Choroid plexus epithelial cell (primary cell): ENCODE measurements at regions not wholly inside any gene's neighbourhood (a gene's known extent, or its start where the extent isn't known, plus 50 kb on each side); places are given as distances from the start of the nearest gene placed in this dataset.

ENCODE experiments used
- DNase-seq: peaks from one replicate; pipeline ENCODE4 v3.0.0-alpha.2; 2010; ENCODE audit warnings: low read depth
- H3K4me3 ChIP-seq: 2 replicates; pipeline ENCODE4 v1.5.1; 2011; ENCODE audit warnings: low read depth, mild to moderate bottlenecking, control low read depth, low read length, moderate library complexity
- CTCF ChIP-seq: conservative IDR thresholded peaks from 2 replicates; pipeline ENCODE4 v1.5.1; 2011; ENCODE audit warnings: low read depth, mild to moderate bottlenecking, control low read depth, inconsistent platforms, low read length, moderate library complexity

DNA sequence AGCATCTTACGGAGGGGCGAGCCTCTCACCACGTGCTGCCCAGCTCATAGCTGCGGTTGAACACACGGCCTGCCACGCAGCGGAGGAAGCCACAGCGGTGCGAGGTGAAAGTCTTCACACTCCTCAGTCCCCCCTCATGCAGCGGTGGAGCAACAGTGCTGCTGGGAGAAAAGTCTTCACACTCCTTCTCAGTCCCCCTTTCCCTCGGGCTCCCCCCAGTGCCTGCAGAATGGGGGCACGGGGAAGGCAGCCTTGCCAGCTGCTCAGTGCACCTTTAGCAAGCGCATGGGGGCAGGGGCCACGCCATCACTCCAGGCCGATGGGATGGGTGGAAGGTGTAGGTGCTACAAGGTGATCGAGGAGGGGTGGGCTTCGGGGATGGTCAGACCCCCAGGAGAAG lies 206.3 kb upstream of the TCERG1L start:
- no peak for TF ChIP-seq CTCF
- no peak overlapping the region for H3K4me3 ChIP-seq
- DNase-seq = no peak

GRCh38 chr10:131519723-131520605 lies 208.4 kb upstream of the TCERG1L start:
- DNase-seq = no peak
- TF ChIP-seq CTCF = no peak
- H3K4me3 ChIP-seq = no peak overlapping the region

GRCh38 chr10:131531265-131532190 lies 220.0 kb upstream of the TCERG1L start:
- no peak for TF ChIP-seq CTCF
- H3K4me3 ChIP-seq = no peak overlapping the region
- DNase-seq = no peak

DNA sequence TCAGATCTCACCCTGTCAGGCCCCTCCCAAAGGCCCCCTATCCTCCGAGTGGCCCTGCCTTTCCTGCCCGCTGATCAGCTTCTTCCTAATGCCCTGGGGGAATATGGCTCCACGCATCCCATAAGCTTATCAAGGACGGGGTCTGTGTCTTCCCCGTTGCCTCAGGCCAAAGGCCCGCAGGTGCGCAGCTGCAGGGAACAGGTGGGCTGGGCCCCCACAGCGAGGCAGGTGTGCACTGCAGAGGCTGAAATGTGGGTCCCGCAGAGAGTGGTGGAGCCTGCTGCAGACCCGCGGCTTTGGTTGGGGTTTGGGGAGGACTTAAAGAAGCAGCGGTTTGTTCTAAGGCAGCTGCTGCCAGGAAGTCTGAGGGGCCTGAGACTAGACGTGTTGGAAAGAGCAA lies 220.8 kb upstream of the TCERG1L start:
- no peak for TF ChIP-seq CTCF
- H3K4me3 ChIP-seq = no peak overlapping the region
- DNase-seq = no peak

DNA sequence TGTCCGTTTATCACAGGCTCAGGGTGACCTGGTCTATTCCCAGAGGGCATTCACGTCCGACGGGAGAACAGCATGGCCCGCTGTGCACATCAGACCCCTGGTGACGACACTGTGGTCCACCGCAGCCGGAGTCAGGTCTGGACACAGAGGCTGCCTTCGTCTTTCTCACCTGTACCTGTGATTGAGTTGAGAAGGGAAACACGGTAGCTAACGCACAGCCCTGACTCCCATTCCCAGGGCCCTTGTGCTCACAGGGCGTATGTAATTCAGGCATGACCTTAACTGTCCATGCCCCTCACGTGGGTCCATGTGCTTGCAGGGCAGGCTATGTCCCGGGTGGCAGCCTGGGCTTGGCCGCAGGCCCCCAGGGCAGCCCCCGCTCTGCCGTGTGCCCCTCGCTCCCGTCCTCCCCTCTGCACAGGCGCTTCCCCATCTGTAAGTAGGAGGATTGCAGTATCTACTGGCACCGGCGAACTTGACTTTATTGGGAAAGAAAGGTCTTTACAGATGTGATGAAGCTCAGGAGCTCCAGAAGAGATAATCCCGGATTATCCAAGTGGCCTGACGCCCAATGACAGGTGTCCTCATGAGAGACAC lies 221.3 kb upstream of the TCERG1L start:
- DNase-seq = no peak
- H3K4me3 ChIP-seq = no peak overlapping the region
- TF ChIP-seq CTCF = no peak

DNA sequence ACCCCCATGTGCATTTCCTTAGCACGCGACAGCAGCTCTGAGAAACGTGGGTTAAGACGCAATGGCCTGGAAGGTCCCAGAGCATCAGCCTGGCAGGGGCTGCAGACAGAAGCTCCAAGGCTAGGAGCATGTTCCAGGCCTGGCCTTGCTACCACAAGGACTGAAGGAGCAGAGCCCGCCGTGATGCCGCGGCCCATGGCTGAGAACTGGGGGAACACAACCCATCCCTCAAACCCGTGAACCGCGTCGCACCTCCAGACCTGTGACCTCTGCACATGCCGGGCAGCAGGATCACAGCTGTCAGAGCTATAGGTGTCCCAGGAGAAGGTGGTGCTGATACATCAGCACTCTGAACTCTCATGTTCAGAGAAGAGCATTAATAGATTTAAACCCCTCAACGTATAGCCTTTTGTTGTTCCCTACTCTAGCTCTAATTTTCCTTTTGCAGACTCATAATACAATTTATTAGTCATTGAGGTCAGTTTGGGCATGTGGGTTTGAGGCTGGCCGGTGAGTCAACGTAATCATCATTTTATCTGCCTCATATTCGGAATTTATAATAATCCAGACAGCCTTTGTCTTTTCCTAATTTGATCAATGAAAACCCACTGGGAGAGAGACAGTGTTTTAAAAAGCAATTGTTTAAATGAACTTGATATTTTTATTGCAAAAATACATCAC lies 222.5 kb upstream of the TCERG1L start:
- DNase-seq = no peak
- H3K4me3 ChIP-seq = no peak overlapping the region
- no peak for TF ChIP-seq CTCF
